Stimulated activated CD4-positive, alpha-beta T cell treated with anti-CD3 and anti-CD28 coated beads, Interleukin-12 subunit alpha, Interleukin-12 subunit beta, amount 100 ng/mL, for 24 hours (primary cell): ENCODE measurements at regions not wholly inside any gene's neighbourhood (a gene's known extent, or its start where the extent isn't known, plus 50 kb on each side); places are given as distances from the start of the nearest gene placed in this dataset.
"Not testable (repeated sequence)": the region's sequence is repeated elsewhere in the genome, so short reads cannot be mapped to it uniquely, and the experiment has no call there.

Experiments
- DNase-seq, 2 experiments: peaks; one replicate each; pipeline ENCODE4 v3.0.0-alpha.2; 2020; ENCODE audit warnings: low read depth in 2 of 2

GRCh38 chr11:123344188-123344587 is 85.9 kb upstream of the GRAMD1B start:
- not testable (repeated sequence) for DNase-seq

DNA sequence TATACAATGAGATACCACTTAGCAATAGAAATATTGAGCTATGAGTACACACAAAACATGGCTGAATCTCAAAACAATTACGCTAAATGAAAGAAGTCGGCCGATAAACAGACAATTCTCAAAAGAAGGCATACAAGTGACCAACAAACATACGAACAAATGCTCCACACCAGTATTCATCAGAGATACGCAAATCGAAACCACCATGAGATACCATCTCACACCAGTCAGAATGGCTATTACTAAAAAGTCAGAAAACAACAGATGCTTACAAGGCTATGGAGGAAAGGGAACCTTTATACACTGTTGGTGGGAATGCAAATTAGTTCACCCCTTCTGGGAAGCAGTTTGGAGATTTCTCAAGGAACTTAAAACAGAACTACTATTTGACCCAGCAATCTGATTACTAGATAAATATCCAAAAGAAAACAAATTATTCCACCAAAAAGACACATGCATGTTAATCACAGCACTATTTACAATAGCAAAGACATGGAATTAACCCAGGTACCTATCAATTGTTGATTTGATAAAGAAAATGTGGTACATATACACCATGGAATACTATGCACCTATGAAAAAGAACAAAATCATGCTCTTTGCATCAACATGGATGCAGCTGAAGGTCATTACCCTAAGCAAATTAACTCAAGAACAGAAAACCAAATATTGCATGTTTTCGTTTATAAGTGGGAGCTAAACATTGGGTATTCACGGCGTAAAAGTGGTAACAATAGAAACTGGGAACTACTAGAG is 90.9 kb upstream of the GRAMD1B start:
- no peak for DNase-seq

GRCh38 chr11:123338266-123338800 is 91.7 kb upstream of the GRAMD1B start:
- no peak for DNase-seq

- no peak for DNase-seq
Measured at GRCh38 chr11:123334925-123335324, 95.1 kb upstream of the GRAMD1B start.

GRCh38 chr11:123332577-123332976 is 97.5 kb upstream of the GRAMD1B start:
- DNase-seq, result not testable (repeated sequence)

DNA sequence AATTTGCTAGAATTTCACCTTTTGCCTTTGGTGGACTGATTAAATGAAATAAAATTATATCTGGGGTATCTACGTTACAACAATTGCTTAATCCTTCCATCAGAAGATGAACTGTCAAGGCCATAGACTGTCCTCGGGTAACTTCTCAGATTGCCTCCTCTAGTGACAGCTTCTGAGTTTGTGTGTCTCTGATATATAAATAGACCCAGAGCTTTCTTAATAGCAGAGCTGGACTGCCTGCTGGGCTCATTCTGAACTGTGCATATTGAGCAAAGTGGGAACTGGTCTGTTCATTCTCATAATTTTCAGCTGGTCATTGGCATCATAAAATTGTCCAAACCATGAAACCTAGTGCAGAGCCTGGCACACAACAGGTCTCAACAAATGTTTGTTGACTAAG is 99.1 kb upstream of the GRAMD1B start:
- no peak for DNase-seq

DNA sequence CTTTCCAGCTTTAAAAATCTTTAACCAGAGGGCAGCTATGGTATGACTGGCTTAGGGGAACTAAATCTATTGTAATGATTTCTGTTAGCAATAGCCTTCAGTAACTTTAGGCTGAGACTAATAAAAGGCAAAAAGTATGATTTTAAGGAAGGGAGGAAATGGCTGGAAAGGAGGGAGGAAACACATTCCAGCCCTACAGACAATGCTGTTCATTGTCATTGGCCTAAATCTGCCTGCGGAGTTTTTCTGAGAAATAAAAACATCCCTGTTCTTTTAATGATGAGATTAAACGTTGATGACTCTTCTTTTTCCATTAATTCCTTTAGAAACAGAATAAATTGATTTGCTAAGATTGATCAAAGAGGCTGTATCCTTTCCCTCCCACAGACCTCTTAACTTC is 99.6 kb upstream of the GRAMD1B start:
- no peak for DNase-seq

GRCh38 chr11:123330071-123330470 is 100.0 kb upstream of the GRAMD1B start:
- no peak for DNase-seq

DNA sequence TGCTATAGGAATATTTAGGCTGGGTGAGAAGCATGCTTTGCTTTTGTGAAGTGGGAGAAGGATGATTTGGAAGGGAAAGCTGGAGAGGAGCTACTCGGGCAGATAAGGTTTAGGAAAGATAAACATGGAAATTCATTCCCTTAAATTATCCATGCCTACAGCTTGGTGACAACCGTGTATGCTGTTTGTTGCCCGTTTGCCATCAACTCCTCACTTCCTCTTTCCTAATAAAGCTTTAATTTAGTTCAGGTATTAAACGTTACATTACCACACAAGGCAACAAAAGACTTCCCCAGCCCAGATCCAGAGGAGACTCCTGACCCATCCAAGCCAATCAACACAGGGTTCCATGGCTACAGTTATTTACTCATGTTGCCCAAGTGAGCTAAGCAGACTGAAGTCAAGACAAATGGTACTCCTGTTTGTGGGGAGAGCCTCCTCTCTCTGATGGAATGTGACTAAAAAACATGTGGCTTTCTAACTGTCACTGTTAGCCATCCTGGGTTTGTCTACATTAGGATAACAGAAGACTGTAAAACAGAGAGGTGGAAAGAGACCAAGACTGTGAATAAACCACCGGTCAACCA is 101.7 kb upstream of the GRAMD1B start:
- DNase-seq, result no peak

DNA sequence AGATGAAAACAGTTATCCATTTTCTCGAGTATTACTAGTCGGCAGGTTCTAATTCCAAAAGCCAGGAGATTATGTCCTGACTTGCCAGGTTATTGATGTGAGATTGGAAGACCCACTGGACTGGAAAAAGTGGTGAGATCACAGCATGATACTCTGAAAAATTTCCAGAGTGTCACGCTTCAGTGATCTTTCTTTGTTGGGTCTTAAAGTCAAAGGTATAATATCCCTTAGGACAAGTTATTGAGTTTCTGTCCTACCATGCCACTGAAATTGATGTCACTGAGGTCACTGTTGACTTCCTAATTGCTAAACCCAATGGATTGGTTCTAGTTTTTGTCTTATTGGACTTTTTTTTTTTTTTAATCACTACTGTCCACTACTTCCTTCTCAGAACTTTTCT is 104.5 kb upstream of the GRAMD1B start:
- no peak for DNase-seq

GRCh38 chr11:123323568-123323967 is 106.5 kb upstream of the GRAMD1B start:
- DNase-seq, result no peak

DNA sequence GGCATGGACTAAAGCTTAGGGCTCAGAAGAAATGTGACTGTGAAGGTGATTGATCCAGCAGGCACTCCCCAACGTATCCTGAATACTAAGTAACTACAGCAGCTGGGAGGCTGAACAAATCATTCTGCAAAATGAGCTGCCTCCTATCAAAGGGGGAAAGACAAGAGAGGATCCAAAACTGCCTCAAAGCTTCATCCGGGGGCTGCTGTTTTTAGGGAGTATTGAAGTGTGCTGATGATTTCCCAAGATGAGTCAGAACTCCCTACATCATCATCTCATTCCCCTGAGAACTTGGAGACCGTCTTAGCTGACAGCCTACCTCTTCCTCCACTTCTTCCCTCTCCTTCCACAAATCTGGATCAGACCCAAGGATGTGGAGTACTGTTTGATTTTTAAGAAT is 108.4 kb upstream of the GRAMD1B start:
- DNase-seq, result no peak

GRCh38 chr11:123318623-123319022 is 111.4 kb upstream of the GRAMD1B start:
- no peak for DNase-seq

- not testable (repeated sequence) for DNase-seq
Measured at GRCh38 chr11:123318132-123318531, 111.9 kb upstream of the GRAMD1B start.

- DNase-seq, result no peak
Measured at GRCh38 chr11:123316003-123316402, 114.1 kb upstream of the GRAMD1B start.

- no peak for DNase-seq
Measured at GRCh38 chr11:123314972-123315371, 115.1 kb upstream of the GRAMD1B start.

- no peak for DNase-seq
Measured at GRCh38 chr11:123313262-123313661, 116.8 kb upstream of the GRAMD1B start.

DNA sequence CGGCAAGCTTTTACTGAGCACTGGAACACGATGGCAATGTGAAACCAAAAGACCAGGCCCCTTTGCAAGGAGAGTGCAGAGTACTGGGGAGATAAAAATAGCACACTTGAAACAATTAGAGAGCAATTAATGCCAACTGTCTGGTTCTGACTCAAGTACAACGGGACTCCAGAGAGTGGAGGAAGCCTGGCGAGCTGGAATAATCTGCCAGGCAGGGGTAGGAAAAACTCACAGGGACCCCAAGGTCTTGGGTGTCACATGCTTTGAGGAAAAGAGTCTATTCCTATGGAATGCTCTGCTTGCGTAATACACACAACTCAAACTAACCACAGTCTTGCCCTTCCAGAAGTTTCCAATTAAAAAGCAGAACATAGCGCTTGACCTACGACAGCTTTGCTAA is 113.0 kb upstream of the CLMP start:
- no peak for DNase-seq

DNA sequence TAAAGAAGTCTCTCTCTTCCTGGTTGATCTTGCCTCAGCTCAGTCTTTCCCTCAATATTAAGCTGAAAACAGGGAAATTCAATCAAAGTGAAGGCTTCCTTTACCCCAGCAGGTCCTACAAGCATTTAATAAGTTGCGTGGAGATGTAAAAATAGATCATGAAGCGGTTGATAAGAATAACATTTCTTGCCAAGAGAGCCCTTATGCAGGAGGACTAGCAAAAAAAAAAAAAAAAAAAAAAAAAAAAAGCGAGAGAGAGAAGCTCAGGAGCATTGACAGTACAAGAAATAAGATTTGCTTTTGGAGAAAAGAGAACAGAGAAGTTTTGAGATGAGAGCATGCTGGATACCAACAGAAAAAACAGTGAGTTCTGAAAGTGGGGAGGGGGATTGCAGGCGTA is 112.2 kb upstream of the CLMP start:
- DNase-seq, result no peak

DNA sequence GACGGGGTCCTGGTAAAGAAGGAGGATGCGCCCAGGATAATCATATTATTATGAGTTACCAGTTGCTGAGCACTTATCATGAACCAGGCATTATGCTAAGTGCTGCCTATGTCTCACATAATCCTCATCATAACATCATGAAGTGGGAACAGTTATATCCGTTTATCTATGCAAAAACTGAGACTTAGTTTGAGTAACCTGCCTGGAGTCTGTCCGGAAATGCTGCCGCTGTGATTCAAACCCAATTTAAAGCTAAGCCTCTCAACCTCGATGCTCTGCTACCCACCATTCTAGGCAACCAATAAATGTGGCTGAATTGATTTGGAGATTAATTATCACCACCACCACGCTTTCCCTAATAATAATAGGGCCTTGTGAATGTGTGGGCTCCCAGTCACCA is 111.5 kb upstream of the CLMP start:
- DNase-seq, result no peak

DNA sequence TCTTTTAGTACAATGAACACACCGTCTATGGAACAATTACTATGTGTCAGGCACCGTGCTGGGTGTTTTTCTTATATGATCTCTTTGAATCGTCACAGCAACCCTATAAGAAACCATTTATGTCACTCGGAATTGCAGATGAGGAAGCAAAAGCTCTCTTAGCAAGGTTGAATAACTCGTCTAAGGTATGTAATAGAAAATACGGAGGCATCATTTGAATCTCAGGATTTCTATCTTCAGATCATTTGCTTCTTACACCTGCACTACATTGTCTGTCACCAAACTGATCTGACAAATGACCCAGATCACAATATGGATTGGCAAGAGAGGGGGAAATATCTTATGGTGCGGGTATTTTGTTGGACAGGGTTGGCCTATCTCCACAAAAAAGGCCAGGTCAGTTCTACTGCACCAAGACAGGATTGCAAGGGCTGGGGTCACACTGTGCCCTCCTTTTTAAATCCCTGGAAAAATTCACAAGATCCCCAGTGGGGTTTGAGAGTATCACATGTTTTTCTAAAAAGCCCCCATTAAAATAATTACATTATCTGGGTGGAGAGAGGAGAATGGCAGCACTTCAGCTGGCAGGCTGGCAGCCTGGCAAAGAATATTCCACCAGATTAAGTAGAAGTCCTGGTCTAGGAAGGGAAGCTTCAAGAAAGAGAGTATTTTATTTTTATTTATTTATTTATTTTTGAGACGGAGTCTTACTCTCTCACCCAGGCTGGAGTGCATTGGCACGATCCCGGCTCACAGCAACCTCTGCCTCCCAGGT is 110.7 kb upstream of the CLMP start:
- DNase-seq, result no peak

GRCh38 chr11:123304828-123305466 is 109.9 kb upstream of the CLMP start:
- no peak for DNase-seq
